ENCODE measurements at regions not wholly inside any gene's neighbourhood (a gene's known extent, or its start where the extent isn't known, plus 50 kb on each side); places are given as distances from the start of the nearest gene placed in this dataset.

- Histone ChIP-seq H3K9me3 (ENCODE audit: insufficient read depth, low read length) (no peaks in the 10 kb centered on the region), H4K20me1 (ENCODE audit: insufficient read depth, low read length) (no peaks in the 10 kb centered on the region), H3K4me1 (ENCODE audit: low read length) (no peaks in the 10 kb centered on the region), H2AFZ (ENCODE audit: low read depth, low read length) (no peak overlapping the region), H3K27me3 (ENCODE audit: low read depth, low read length) (no peaks in the 10 kb centered on the region), H3K4me2 (ENCODE audit: low read length) (no peak overlapping the region), H3K36me3 (replicated peaks; ENCODE audit: low read depth, low read length) (no peaks in the 10 kb centered on the region), H3K79me2 (ENCODE audit: low read length) (no peaks in the 10 kb centered on the region), H3K4me3 (ENCODE audit: low read length) (no peak overlapping the region), H3K9ac (ENCODE audit: low read length) (no peak overlapping the region), H3K27ac (ENCODE audit: low read length) (no peak overlapping the region)
- TF ChIP-seq EZH2phosphoT487 (IDR thresholded peaks at IDR 0.05; ENCODE audit: low read depth) (no peak), CTCF (IDR thresholded peaks at IDR 0.05; ENCODE audit: low read depth, low read length) (no peak)
Measured at GRCh38 chr6:71033171-71033570, 76.3 kb upstream of the B3GAT2 start.

GRCh38 chr6:71033890-71034289, 77.0 kb upstream of the B3GAT2 start:
- Histone ChIP-seq H3K27me3 (ENCODE audit: low read depth, low read length) (no peaks in the 10 kb centered on the region), H3K9me3 (ENCODE audit: insufficient read depth, low read length) (no peaks in the 10 kb centered on the region), H4K20me1 (ENCODE audit: insufficient read depth, low read length) (no peaks in the 10 kb centered on the region), H3K79me2 (ENCODE audit: low read length) (no peaks in the 10 kb centered on the region), H3K36me3 (replicated peaks; ENCODE audit: low read depth, low read length) (no peaks in the 10 kb centered on the region), H3K4me1 (ENCODE audit: low read length) (no peaks in the 10 kb centered on the region), H3K4me3 (ENCODE audit: low read length) (no peak overlapping the region), H3K4me2 (ENCODE audit: low read length) (no peak overlapping the region), H3K27ac (ENCODE audit: low read length) (no peak overlapping the region), H3K9ac (ENCODE audit: low read length) (no peak overlapping the region), H2AFZ (ENCODE audit: low read depth, low read length) (no peak overlapping the region)
- TF ChIP-seq EZH2phosphoT487 (IDR thresholded peaks at IDR 0.05; ENCODE audit: low read depth) (no peak), CTCF (IDR thresholded peaks at IDR 0.05; ENCODE audit: low read depth, low read length) (no peak)

GRCh38 chr6:71034563-71035345, 77.9 kb upstream of the B3GAT2 start:
- no peaks in the 10 kb centered on the region for H3K79me2 ChIP-seq (ENCODE audit: low read length)
- H3K27ac ChIP-seq (ENCODE audit: low read length) = no peak overlapping the region
- H3K36me3 ChIP-seq (replicated peaks; ENCODE audit: low read depth, low read length) = no peaks in the 10 kb centered on the region
- H3K4me2 ChIP-seq (ENCODE audit: low read length) = no peak overlapping the region
- no peak overlapping the region for H3K4me3 ChIP-seq (ENCODE audit: low read length)
- H3K9ac ChIP-seq (ENCODE audit: low read length) = no peak overlapping the region
- no peaks in the 10 kb centered on the region for H3K27me3 ChIP-seq (ENCODE audit: low read depth, low read length)
- no peak for TF ChIP-seq CTCF (IDR thresholded peaks at IDR 0.05; ENCODE audit: low read depth, low read length)
- no peak for TF ChIP-seq EZH2phosphoT487 (IDR thresholded peaks at IDR 0.05; ENCODE audit: low read depth)
- H3K9me3 ChIP-seq (ENCODE audit: insufficient read depth, low read length) = no peaks in the 10 kb centered on the region
- H3K4me1 ChIP-seq (ENCODE audit: low read length) = no peaks in the 10 kb centered on the region
- no peaks in the 10 kb centered on the region for H4K20me1 ChIP-seq (ENCODE audit: insufficient read depth, low read length)
- no peak overlapping the region for H2AFZ ChIP-seq (ENCODE audit: low read depth, low read length)

- Histone ChIP-seq H3K79me2 (ENCODE audit: low read length) (no peaks in the 10 kb centered on the region), H2AFZ (ENCODE audit: low read depth, low read length) (no peak overlapping the region), H3K36me3 (replicated peaks; ENCODE audit: low read depth, low read length) (no peaks in the 10 kb centered on the region), H3K4me3 (ENCODE audit: low read length) (no peak overlapping the region), H3K27me3 (ENCODE audit: low read depth, low read length) (peaks cover 9% of the 10 kb centered on the region; the same call in 1 of the 2 replicates), H3K4me2 (ENCODE audit: low read length) (no peak overlapping the region), H3K27ac (ENCODE audit: low read length) (no peak overlapping the region), H3K4me1 (ENCODE audit: low read length) (no peaks in the 10 kb centered on the region), H4K20me1 (ENCODE audit: insufficient read depth, low read length) (no peaks in the 10 kb centered on the region), H3K9me3 (ENCODE audit: insufficient read depth, low read length) (no peaks in the 10 kb centered on the region), H3K9ac (ENCODE audit: low read length) (no peak overlapping the region)
- no peak for TF ChIP-seq EZH2phosphoT487 (IDR thresholded peaks at IDR 0.05; ENCODE audit: low read depth)
- no peak for TF ChIP-seq CTCF (IDR thresholded peaks at IDR 0.05; ENCODE audit: low read depth, low read length)
Measured at GRCh38 chr6:71035871-71036270, 79.0 kb upstream of the B3GAT2 start.
